ENCODE measurements at regions not wholly inside any gene's neighbourhood (a gene's known extent, or its start where the extent isn't known, plus 50 kb on each side); places are given as distances from the start of the nearest gene placed in this dataset.
"Not testable (repeated sequence)": the region's sequence is repeated elsewhere in the genome, so short reads cannot be mapped to it uniquely, and the experiment has no call there.

DNA sequence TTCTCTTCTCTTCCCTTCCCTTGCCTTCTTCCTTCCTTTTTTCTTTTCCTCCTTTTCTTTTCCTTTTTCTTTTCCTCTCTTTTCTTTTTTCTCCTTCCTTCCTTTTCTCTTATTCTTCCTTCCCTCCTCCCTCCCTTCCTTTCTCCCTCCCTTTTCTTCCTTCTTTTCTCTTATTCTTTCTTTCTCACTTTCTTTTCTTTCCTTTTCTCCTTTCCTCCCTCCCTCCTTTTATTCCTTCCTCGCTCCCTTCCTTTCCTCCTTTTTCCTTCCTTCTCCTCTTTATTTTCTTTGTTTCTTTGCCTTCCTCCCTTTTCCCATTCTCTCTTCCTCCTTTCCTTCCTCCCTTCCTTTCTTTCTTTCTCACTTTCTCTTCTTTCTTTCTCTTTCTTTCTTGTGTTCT is 146.1 kb downstream of the ZNF92 start:
- DNase-seq: not testable (repeated sequence)

GRCh38 chr7:65545465-65546161 is 172.0 kb downstream of the ZNF92 start:
- DNase-seq: not testable (repeated sequence)

GRCh38 chr7:65549589-65550443 is 176.2 kb downstream of the ZNF92 start:
- not testable (repeated sequence) for DNase-seq

DNA sequence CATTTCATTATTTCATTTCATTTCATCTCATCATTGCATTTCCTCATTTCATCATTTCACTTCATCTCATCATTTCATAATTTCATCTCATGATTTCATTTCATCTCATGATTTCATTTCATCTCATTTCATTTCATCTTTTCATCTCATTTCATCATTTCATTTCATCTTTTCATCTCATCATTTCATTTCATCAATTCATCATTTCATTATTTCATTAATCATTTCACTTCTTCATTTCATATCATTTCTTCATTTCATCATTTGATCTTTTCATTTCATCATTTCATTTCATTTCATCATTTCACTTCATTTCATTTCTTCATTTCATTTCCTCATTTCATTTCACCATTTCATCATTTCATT is 176.8 kb downstream of the ZNF92 start:
- DNase-seq: not testable (repeated sequence)

DNA sequence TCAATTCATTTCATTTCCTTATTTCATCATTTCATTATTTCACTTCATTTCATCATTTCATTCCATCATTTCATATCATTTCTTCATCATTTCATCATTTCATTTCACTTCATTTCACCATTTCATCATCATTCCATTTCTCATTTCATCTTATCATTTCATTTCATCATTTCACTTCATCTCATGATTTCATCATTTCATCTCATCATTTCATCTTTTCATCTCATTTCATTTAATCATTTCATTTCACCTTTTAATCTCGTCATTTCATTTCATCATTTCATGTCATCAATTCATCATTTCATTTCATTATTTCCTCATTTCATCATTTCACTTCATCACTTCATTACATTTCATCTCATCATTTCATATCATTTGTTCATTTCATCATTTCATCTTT is 177.4 kb downstream of the ZNF92 start:
- DNase-seq: not testable (repeated sequence)

GRCh38 chr7:65554553-65555476 is 181.2 kb downstream of the ZNF92 start:
- DNase-seq: not testable (repeated sequence)

- not testable (repeated sequence) for DNase-seq
Measured at GRCh38 chr7:65558584-65558983, 184.9 kb downstream of the ZNF92 start.

DNA sequence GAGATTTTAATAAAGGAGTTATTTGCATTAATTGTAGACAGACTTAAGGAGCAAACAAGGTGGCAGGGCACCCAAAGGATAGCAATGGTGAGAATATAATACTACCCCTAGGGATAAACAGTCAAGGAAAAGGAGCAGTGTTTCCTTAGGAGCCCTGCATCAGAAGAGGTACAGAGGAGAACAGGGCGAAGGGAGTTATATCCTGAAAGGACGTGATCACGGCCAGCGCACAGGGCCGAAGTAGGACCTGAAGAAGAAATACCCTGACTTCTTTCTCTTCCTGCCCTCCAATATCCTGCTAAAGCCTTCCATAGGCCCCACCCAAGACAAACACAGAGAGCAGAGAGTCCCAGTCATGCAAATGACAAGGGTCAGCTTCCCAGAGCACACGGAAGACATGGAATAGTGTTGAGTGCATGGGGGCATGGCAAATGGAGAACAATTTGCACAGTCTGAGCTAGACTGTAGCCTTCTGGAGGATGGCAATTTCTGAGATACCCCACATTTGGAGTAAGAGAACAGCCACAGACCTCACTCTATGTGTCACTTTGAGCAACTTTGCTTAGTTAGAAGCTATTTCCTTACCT is 188.2 kb downstream of the ZNF92 start:
- not testable (repeated sequence) for DNase-seq

- DNase-seq: not testable (repeated sequence)
Measured at GRCh38 chr7:65562522-65562921, 188.9 kb downstream of the ZNF92 start.

DNA sequence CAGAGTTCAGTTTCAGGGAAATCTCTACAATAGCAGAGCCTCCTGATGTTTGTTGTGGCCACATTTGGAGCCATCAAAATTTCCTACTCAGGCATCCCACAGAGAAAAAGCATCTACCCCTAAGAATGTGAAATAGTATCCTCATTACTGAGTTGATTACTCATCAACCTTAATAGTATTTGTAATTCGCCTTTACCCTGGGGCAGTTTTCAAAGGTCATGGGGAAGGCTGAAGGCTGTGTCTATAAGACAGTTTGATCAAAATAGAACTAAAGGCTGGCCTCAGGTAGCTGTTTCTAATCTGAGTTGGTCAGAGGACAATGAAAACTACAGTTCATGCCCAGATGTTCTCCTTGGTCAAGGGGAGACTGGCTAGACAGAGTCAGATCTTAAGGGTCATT is 189.7 kb downstream of the ZNF92 start:
- DNase-seq: not testable (repeated sequence)

DNA sequence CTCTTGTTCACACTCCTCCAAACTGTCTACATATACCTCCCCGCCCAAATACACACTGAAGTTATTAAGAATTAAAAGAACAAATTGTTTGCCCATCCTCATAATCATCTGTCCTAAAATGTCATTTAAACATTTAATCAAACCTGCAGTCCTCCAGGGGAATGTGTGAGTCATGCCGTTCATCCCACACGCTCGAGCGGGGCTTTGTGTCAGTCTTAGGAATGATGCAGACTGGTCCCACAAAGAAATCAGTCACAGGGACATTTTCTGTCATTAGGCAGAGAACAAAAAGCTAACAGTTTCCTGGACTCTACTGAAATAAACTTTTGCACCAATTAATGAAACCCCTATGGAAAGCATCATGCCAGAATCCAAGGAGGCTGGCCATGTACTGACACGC is 194.6 kb downstream of the ZNF92 start:
- not testable (repeated sequence) for DNase-seq

- DNase-seq: not testable (repeated sequence)
Measured at GRCh38 chr7:65570990-65571389, 197.3 kb downstream of the ZNF92 start.

GRCh38 chr7:65572581-65572980 is 198.9 kb downstream of the ZNF92 start:
- not testable (repeated sequence) for DNase-seq

- not testable (repeated sequence) for DNase-seq
Measured at GRCh38 chr7:65576370-65576769, 202.7 kb downstream of the ZNF92 start.

DNA sequence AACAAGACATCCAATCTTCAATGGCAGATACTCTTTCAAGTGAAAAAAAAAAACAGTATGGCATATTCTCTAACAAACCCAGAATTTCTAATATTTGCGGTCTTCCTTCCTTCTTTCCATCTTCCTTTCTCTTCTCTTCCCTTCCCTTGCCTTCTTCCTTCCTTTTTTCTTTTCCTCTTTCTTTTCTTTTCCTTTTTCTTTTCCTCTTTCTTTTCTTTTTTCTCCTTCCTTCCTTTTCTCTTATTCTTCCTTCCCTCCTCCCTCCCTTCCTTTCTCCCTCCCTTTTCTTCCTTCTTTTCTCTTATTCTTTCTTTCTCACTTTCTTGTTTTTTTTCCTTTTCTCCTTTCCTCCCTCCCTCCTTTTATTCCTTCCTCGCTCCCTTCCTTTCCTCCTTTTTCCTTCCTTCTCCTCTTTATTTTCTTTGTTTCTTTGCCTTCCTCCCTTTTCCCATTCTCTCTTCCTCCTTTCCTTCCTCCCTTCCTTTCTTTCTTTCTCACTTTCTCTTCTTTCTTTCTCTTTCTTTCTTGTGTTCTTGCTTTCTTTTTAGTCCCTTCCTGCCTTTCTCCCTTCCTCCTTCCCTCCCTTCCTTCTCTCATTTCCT is 209.0 kb downstream of the ZNF92 start:
- not testable (repeated sequence) for DNase-seq

DNA sequence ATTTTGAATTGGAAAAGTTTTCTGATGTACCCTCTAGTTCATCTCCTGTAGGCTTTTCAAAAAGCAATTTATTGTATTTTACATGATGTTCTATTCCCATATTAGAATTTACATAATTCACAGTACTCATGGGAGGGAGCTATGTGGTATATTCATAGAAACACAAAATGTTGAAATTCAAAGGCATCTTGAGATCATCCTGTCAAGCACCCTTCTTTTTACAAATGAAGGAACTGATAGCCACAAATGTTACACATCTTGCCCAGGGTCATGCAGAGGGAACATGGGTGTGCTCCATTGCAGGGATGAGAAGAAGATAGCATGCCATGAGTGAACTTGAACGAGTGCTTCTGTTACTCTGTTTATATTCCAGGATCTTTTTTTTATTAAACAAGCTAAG is 228.8 kb downstream of the ZNF92 start:
- not testable (repeated sequence) for DNase-seq

GRCh38 chr7:65609131-65609530 is 235.5 kb downstream of the ZNF92 start:
- no peak for DNase-seq

DNA sequence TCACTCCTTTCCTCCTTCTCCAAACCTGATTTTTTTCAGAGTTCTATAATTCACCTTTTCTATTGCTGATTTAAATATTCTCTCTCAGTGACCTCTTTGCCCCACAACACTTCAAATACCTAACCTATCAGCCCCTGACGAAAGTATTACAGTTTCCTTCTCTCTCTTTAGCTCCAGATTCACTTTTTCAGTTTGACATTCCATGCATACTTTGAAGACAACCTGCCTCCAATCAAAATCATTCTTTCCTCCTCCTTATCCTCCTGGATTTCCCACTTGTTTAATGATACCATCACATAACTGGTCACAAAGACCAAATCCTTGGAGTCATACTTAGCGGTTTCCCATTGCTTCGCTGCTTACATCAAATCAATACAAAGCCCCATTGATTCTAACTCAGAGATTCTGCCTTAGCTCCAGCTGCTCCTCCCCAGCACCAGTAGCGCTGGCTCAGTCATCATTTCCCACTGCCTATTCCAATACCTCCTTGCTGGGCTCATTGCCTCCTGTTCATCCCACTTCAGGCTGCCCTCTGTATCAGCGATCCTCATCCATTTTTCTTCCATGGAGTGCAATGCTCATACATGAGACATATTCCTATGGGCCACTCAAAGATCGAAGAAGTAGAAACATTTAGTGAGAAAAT is 240.1 kb downstream of the ZNF92 start:
- DNase-seq: not testable (repeated sequence)

GRCh38 chr7:65616111-65616510 is 242.5 kb downstream of the ZNF92 start:
- DNase-seq: not testable (repeated sequence)

DNA sequence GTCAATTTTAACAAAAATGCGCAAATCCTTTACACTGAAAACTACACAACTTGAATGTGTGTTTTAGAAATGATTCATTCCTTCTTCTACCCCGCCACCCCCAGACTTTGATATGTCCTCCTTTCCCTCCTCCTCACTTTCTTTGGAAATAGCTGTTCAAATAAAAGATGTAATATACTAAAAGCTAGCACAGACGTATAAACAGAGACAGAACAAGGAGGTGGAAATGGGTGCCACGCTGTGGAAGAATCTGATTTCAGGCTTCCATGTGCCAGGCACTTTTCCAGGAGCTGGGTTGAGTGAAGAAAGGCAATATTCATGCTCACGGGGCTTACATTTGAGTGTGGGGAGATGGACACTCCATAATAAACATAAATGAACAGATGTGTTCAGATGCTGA is 246.6 kb downstream of the ZNF92 start:
- not testable (repeated sequence) for DNase-seq

GRCh38 chr7:65621580-65622201 is 248.0 kb downstream of the ZNF92 start:
- not testable (repeated sequence) for DNase-seq
